WERI-Rb-1 (cell line): ENCODE measurements at regions not wholly inside any gene's neighbourhood (a gene's known extent, or its start where the extent isn't known, plus 50 kb on each side); places are given as distances from the start of the nearest gene placed in this dataset.

ENCODE experiments used
- DNase-seq: peaks from one replicate; pipeline ENCODE4 v3.0.0-alpha.2; 2020
- H3K27ac ChIP-seq: fragments of 250-450 bp; sonication (Bioruptor Pico); 2 replicates; pipeline ENCODE4 v1.5.1; 2020; ENCODE audit warnings: mild to moderate bottlenecking, moderate library complexity
- H3K27me3 ChIP-seq: fragments of 250-450 bp; sonication (Bioruptor Pico); 2 replicates; pipeline ENCODE4 v1.5.1; 2021; ENCODE audit warnings: mild to moderate bottlenecking, low read depth, moderate library complexity; ENCODE audit not compliant: insufficient read depth, severe bottlenecking
- H3K36me3 ChIP-seq: fragments of 250-450 bp; sonication (Bioruptor Pico); 2 replicates; pipeline ENCODE4 v1.5.1; 2020; ENCODE audit warnings: mild to moderate bottlenecking, moderate library complexity
- H3K4me3 ChIP-seq: 2 replicates; pipeline ENCODE4 v1.5.1; 2011; ENCODE audit warnings: low read depth, mild to moderate bottlenecking, control low read depth, low read length
- H3K9me3 ChIP-seq: fragments of 250-450 bp; sonication (Bioruptor Pico); 2 replicates; pipeline ENCODE4 v1.5.1; 2021; ENCODE audit warnings: mild to moderate bottlenecking, moderate library complexity; ENCODE audit not compliant: severe bottlenecking
- TF ChIP-seq, protein P1 (sequence below): IDR thresholded peaks from 2 replicates; pipeline ENCODE4 v1.5.1; 2011; ENCODE audit warnings: low read depth, mild to moderate bottlenecking, control low read depth, inconsistent platforms, low read length

DNA sequence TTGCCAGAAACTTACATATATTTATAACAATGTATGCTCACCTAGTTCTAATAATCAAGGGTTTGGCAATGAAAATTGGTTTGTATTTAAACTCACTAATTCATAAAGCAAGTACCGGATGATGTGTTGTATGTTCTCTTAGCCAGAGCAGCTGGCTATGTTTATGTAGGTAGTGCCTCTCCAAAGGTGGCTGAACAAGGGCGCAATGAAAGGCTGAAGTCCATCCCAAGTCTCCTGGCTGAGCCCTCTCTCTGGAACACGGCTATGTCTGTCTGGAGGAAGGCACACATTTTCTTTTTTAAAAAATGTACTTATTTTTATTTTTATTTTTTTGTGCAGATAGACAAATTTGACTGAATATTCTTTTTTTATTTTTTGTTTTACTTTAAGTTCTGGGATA is 141.2 kb upstream of the DAB2 start:
- Histone ChIP-seq H3K27me3 (no peaks in the 10 kb centered on the region), H3K9me3 (no peaks in the 10 kb centered on the region), H3K27ac (no peak overlapping the region), H3K4me3 (no peak overlapping the region), H3K36me3 (no peaks in the 10 kb centered on the region)
- TF ChIP-seq, protein P1, sequence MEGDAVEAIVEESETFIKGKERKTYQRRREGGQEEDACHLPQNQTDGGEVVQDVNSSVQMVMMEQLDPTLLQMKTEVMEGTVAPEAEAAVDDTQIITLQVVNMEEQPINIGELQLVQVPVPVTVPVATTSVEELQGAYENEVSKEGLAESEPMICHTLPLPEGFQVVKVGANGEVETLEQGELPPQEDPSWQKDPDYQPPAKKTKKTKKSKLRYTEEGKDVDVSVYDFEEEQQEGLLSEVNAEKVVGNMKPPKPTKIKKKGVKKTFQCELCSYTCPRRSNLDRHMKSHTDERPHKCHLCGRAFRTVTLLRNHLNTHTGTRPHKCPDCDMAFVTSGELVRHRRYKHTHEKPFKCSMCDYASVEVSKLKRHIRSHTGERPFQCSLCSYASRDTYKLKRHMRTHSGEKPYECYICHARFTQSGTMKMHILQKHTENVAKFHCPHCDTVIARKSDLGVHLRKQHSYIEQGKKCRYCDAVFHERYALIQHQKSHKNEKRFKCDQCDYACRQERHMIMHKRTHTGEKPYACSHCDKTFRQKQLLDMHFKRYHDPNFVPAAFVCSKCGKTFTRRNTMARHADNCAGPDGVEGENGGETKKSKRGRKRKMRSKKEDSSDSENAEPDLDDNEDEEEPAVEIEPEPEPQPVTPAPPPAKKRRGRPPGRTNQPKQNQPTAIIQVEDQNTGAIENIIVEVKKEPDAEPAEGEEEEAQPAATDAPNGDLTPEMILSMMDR = no peak
- DNase-seq = no peak

DNA sequence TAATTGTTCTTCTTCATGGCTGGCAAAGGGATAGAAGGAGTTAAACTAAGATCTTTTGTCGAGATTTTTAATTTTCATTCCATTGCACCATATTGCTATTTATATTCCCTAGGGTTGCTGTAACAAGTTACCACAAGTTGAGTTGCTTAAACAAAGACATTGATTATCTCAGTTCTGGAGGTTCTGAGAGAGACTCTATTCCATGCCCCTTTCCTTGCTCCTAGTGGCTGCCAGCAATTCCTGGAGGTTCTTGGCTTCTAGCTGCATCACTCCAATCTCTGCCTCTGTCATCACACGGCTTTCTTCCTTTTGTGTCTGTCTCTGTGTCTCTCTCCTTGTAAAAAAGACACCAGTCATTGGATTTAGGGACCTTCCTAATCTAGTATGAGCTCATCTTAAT is 136.6 kb upstream of the DAB2 start:
- TF ChIP-seq, protein P1 = no peak
- no peak overlapping the region for H3K4me3 ChIP-seq

DNA sequence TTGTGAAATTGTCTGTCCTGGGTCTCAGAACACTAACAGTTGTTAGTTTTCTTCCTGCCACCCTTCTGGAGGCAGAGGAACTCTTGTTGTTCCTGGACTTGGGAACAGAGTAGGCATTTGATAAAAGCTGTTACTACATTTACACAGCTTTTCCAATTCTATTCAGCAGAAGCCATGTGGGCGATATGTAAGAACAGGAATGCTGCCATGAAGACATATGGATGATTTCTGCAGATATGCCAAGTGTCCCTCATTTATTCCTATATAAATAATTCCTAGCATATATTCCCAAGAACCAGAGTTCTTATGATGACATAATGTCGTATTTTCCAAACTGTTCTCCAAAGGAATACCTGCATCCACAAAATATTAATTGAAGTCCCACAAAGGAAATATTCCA is 135.9 kb upstream of the DAB2 start:
- TF ChIP-seq, protein P1 = no peak
- Histone ChIP-seq H3K36me3 (no peaks in the 10 kb centered on the region), H3K27ac (no peak overlapping the region), H3K9me3 (peaks cover 2% of the 10 kb centered on the region), H3K4me3 (no peak overlapping the region), H3K27me3 (no peaks in the 10 kb centered on the region)
- DNase-seq = no peak

More for the DNA sequence above, 136.6 kb upstream of the DAB2 start:
- no peaks in the 10 kb centered on the region for H3K27me3 ChIP-seq
- no peaks in the 10 kb centered on the region for H3K36me3 ChIP-seq
- H3K9me3 ChIP-seq = peaks cover 2% of the 10 kb centered on the region
- DNase-seq = no peak
- no peak overlapping the region for H3K27ac ChIP-seq

DNA sequence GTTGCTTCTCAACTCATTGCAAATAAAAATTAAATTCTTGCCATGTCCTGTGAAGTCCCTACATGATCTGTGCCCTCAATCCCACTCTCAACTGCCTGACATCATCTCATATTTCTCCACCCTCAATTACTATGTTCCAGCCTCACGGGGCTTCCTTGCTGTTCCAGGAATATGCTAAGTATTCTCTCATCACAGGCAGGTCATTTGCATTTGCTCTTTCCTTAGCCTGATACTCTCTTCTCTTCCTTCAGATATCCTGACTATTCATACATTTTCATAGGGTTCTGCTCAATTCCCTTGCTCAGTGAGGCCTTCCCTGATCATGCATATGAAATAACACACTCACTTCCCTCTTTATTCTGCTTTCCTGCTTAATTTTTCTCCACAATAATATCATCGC is 135.1 kb upstream of the DAB2 start:
- no peak for DNase-seq
- no peak overlapping the region for H3K27ac ChIP-seq
- no peaks in the 10 kb centered on the region for H3K27me3 ChIP-seq
- H3K36me3 ChIP-seq = no peaks in the 10 kb centered on the region
- peaks cover 2% of the 10 kb centered on the region for H3K9me3 ChIP-seq
- TF ChIP-seq, protein P1 = no peak
- no peak overlapping the region for H3K4me3 ChIP-seq

DNA sequence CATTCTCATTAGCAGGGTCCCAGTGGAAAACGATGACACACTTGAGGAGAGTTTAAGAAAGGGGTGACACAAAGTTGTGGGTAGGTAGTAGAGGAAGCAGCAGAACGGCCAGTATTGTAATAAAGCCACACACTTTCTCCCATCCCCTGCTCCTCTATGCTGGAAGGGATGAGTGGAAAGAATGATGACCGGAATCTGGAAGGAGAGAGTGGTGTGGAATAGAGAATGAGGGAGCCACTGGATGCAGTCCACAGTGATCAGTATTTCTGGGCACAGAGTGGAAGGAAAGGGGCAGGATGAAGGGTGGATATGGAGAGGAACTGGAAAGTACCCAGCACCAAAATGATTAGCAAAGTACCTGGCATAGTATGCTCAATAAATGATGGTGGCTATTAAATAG is 133.8 kb upstream of the DAB2 start:
- no peak overlapping the region for H3K27ac ChIP-seq
- H3K27me3 ChIP-seq = no peaks in the 10 kb centered on the region
- H3K4me3 ChIP-seq = no peak overlapping the region
- TF ChIP-seq, protein P1 = no peak
- H3K36me3 ChIP-seq = no peaks in the 10 kb centered on the region
- DNase-seq = no peak
- peaks cover 2% of the 10 kb centered on the region for H3K9me3 ChIP-seq

DNA sequence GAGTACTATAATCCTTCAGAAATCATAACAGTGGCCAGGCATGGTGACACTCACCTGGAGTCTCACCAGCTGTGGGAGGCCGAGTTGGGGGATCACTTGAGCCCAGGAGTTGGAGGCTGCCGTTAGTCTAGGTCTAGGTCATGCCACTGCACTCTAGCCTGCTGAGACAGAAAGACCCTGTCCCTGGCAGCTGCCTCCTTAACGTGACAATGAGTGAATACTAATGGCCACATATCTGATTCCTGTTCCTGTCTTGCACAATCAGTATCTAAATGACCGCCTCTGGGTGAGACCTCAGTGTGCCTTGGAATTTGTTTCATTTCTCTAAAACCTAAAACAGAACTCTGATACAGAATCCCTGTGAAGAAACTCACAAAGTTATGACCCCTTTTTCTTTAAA is 131.0 kb upstream of the DAB2 start:
- DNase-seq = no peak
- Histone ChIP-seq H3K27me3 (no peaks in the 10 kb centered on the region), H3K4me3 (no peak overlapping the region), H3K27ac (no peak overlapping the region), H3K9me3 (peaks cover 2% of the 10 kb centered on the region), H3K36me3 (no peaks in the 10 kb centered on the region)
- TF ChIP-seq, protein P1 = no peak
